Muscle of leg (tissue), 3 donors: ENCODE measurements at regions not wholly inside any gene's neighbourhood (a gene's known extent, or its start where the extent isn't known, plus 50 kb on each side); places are given as distances from the start of the nearest gene placed in this dataset.
A peak's percentile ranks its signal among the peaks of the same experiment; 100 is the strongest.

Experiments used
- DNase-seq: peaks from one replicate; pipeline ENCODE4 v3.0.0; 2013
- H3K27ac ChIP-seq: one replicate; pipeline ENCODE4 v1.5.1; 2013; ENCODE audit warnings: mild to moderate bottlenecking, low read length, control low read depth
- H3K27me3 ChIP-seq: one replicate; pipeline ENCODE4 v1.6.1; 2013; ENCODE audit warnings: low read length; ENCODE audit not compliant: control insufficient read depth, insufficient read depth
- H3K36me3 ChIP-seq: one replicate; pipeline ENCODE4 v1.6.1; 2013; ENCODE audit warnings: low read length; ENCODE audit not compliant: control insufficient read depth, insufficient read depth
- H3K4me1 ChIP-seq: one replicate; pipeline ENCODE4 v1.6.1; 2013; ENCODE audit warnings: low read length; ENCODE audit not compliant: control insufficient read depth, insufficient read depth
- H3K4me3 ChIP-seq: one replicate; pipeline ENCODE4 v1.5.1; 2013; ENCODE audit warnings: low read length, control low read depth
- H3K9me3 ChIP-seq: replicated peaks from 2 replicates; pipeline ENCODE4 v1.6.1; 2013; ENCODE audit warnings: low read depth, low read length; ENCODE audit not compliant: control insufficient read depth
- WGBS: methylation state at CpG from one replicate; pipeline ENCODE4 v1.1.5; 2013; ENCODE audit warnings: missing lambda C conversion rate; ENCODE audit not compliant: insufficient coverage; 5-methylcytosine and 5-hydroxymethylcytosine counted together

DNA sequence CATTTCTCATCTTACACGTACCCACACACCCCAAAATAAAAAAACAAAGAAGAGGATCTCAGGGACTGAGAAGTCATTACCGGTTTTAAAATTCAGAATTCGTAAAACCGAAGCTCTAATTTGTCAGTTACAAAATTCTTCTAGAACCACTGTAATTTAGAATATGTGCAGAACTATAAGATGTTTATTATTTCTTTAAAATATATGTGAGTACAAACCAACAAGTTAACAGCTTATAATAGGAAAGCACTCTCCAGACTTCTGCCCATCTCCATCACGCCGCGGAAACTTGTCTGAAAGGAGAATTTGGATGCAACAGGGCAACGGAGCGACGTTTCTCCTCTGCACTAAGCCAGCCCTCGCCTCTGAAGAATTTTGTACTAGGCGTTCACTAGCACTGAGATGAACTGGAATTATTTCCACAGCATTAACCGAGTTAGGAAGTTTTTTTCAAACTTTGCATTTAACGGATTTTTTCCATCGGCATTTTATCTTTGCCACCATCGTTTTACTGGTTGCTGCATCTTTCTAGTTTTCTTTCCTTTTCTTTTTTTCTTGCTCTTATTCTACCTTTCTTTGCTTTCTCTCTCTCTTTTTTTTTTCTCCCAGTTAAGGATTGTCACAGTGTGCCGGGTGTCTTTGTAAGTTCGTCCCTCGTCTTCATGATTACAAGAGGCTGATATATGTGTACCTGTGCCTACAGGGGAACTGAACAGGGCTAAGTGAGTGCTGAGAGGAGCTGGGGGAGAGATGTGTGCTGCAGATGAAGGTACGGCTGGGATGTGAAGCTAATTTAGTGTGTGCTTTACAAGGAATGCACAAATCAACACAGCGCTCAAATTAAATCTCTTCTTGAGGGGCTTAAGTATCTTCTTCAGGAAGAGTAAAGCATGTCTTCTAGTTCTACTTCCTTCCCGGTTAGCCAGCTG lies 295.9 kb upstream of the NFE2L3 start:
- H3K36me3 ChIP-seq = no peaks in the 10 kb centered on the region
- DNase-seq = peak; percentile 80
- peaks cover 60% of the 10 kb centered on the region for H3K4me1 ChIP-seq
- no peaks in the 10 kb centered on the region for H3K9me3 ChIP-seq
- H3K27me3 ChIP-seq = peaks cover 61% of the 10 kb centered on the region
- H3K4me3 ChIP-seq = peak overlapping the region; percentile 60
- peak overlapping the region; percentile 87 for H3K27ac ChIP-seq
- 29% methylated on average over 6 of the region's 22 CpGs for WGBS

DNA sequence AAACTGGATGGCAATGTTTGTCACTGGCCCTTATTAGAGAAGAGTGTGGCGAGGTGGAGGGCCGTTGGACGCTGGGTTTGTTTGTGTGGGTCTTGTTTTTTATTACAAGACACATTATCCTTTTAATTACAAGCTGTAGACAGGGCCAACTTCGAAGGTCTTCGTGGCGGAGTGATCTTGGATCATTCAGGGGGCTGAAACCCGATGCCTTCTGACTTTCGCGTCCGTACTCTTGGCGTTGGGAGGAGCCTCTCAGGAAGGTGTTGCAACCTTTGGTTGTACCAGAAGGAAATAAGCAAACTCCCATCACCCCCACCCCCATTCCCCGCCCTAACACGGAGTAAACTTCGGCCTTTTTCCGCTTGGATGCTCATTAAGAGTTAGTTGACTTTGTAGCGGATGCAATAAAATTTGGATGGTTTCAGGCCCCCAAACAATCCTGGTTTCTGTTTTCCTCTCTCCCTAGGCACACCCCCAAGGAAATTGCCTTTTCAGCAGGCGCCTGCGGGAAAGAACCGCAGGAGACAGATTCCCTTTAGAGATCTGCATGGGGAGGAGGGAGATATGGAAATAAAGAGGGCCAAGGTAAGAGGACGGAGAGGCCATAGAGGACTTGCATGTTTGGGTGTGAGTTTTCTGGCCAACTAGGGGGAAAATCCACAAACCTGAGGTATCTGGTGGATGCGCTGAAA lies 294.5 kb upstream of the NFE2L3 start:
- DNase-seq = no peak

DNA sequence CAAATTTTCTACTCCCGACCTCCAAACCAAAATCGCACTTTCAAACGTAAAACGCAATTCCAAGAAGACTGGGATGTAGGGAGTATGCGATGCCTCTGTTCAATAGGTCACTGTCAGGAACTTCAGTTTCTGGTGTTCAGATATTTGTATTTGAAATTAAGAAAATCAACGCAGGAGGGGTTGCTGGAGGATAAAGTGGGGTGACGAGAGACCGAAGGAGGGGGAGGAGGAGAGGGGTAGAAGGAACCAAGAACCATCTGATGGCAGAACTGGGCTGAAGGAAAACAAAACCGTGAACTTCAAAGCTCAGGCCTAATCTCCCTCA lies 293.8 kb upstream of the NFE2L3 start:
- Histone ChIP-seq H3K36me3 (no peaks in the 10 kb centered on the region), H3K27me3 (peaks cover 60% of the 10 kb centered on the region), H3K4me1 (peaks cover 52% of the 10 kb centered on the region), H3K9me3 (no peaks in the 10 kb centered on the region), H3K4me3 (peak overlapping the region; percentile 53), H3K27ac (peak overlapping the region; percentile 97)
- WGBS = 45% methylated on average over 5 of the region's 9 CpGs
- DNase-seq = no peak

More for the DNA sequence above, 294.5 kb upstream of the NFE2L3 start:
- WGBS = 21% methylated on average over 13 of the region's 21 CpGs
- Histone ChIP-seq H3K9me3 (no peaks in the 10 kb centered on the region), H3K27ac (peak overlapping the region; percentile 97), H3K4me1 (peaks cover 53% of the 10 kb centered on the region), H3K36me3 (no peaks in the 10 kb centered on the region), H3K27me3 (peaks cover 63% of the 10 kb centered on the region), H3K4me3 (peak overlapping the region; percentile 53)

DNA sequence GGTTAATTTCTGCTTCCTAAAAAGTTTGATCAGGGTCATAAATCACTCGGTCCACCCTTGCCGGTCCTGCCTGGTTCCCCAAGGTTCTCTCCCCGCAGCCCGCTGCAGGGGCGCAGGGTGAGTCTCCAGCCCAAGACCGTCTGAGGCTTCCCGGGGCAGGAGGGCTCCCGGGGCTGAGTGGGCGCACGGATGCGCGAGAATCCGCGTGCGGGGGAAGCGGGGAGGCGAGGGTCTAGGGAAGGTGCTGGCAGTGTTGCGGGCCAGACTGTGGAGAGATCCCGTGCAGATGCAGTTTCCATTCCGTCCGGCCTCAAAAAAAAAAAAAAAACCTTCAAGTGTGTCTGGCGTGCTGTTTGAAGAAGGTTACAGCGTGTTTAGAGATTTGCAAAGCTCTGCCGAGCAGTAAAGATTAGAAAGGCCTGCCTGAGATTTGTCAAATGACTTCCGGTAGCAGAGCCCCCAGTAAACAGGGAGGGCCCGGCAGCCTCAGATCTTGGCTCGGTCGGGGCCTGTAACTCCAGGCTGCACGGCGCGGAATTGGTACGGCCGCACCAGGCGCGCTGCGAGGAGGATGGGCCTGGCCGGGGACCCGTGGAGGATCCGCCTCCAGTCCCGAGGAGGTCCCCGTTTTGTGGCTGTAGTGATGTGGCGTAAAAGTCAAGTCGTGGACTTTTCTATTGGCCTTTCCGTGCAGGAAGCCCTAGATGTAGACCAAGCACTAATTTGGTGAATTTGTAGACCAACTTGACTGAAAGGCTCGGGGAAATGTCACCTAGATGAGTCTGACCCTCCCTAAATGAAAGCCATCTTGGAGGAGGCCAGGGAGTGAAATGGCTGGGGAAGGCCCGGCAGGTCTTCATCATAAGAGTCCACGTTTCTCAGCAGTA lies 293.2 kb upstream of the NFE2L3 start:
- no peaks in the 10 kb centered on the region for H3K9me3 ChIP-seq
- peaks cover 60% of the 10 kb centered on the region for H3K27me3 ChIP-seq
- no peaks in the 10 kb centered on the region for H3K36me3 ChIP-seq
- H3K27ac ChIP-seq = peak overlapping the region; percentile 97
- WGBS = 52% methylated on average over 43 of the region's 47 CpGs
- H3K4me1 ChIP-seq = peaks cover 52% of the 10 kb centered on the region
- H3K4me3 ChIP-seq = peak overlapping the region; percentile 18
- no peak for DNase-seq

DNA sequence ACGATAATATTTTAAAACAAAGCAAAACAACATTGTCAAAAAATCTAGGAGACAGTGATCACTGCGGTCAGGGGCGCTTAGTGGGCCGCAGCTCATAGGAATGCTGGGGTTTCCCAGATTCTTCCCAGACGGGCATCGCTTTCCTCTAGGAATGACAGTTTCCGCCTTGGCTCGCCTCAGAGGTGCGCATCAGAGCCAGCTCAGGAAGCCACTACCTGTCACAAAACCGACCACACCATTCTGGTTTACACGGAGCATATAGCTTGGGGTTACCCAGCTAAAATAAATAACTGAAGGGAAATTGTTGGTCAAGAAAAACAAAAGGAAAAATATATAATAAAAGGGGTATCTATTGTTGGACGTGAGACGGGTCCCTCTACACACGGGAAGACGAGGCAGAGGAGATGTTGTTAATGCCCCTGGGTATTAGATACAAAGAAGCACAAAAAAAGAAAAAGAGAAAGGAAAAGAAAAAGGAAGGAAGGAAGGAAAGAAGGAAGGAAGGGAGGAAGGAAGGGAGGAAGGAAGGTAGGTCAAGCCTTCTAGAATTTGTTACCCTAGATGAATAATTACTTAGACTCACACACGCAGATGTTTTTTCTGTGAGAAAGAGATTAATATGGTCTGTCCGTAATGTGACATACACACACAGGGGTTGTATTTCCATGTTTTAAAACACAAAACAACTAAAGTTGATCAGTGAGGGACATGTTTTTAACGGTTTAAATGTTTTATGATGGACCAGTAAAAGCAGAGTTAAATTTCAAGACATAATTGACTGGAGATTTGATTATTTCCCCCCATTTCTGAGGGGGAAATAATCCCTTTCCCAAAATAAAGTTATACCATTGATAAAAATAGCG lies 292.4 kb upstream of the NFE2L3 start:
- no peak for DNase-seq
- Histone ChIP-seq H3K27me3 (peaks cover 55% of the 10 kb centered on the region), H3K4me1 (peaks cover 44% of the 10 kb centered on the region), H3K9me3 (no peaks in the 10 kb centered on the region), H3K27ac (peak overlapping the region; percentile 97), H3K4me3 (no peak overlapping the region), H3K36me3 (no peaks in the 10 kb centered on the region)
- 69% methylated on average over 13 of the region's 19 CpGs for WGBS

DNA sequence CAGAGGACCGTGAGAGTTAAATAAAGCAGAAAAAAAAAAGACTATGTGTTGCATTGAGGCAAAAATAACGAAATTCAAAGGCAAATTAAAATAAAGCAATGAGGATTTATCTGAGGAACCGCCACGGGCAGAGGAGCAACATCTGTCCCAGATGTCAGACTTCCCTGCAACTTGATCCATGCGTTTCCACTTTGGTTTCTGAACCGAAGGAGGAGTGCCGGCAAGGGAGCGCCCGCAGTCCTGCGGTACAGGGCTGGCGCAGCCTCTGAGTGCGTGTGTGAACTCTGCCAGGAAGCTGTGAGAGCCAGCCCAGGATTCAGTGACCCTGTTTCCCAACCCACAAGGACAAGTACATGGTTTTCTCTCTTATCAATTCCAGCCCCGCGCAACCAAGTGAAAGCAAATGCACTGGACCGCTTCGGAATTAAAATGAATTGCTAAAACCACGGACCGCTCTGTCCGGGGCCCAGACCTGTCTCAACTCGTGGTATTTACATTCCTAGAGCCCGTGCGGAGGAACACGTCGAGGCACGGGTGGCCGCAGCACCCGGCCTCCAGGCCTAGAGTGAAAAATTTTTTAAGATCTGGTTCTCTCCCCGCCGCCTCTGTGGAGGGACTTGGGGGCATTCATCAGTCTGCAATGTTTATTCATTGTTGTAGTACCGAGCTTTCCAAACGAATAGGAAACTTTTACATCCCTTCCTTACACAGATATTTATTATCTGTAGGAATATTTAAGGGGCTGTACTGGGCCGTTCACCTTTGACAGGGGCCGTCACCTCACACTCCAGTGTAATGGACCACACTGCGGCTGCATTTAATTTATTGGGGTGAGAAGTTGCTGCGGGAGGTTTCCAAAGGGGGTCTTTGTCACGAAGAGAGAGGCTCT lies 291.5 kb upstream of the NFE2L3 start:
- peak; percentile 60 for DNase-seq
- Histone ChIP-seq H3K27me3 (peaks cover 51% of the 10 kb centered on the region), H3K4me3 (peak overlapping the region; percentile 16), H3K4me1 (peaks cover 44% of the 10 kb centered on the region), H3K9me3 (no peaks in the 10 kb centered on the region), H3K36me3 (no peaks in the 10 kb centered on the region), H3K27ac (peak overlapping the region; percentile 86)
- 20% methylated on average over 20 of the region's 36 CpGs for WGBS

DNA sequence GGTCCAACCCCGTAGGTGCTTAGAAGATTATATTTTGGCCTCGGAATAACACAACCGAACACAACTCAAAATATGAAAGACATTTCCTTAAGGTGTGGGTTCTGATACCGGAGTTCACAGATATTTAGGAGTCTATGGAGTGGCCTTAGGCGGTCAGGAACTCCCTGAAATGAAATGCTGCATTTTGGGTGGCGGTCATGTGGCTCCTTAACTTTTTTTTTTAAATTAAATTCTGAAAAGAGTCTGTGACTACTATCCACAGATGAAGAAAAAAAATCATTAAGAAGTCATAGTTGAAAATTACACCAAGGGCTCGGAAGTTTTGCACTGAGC lies 290.9 kb upstream of the NFE2L3 start:
- peak overlapping the region; percentile 86 for H3K27ac ChIP-seq
- H3K4me3 ChIP-seq = no peak overlapping the region
- no CpG with 5 or more reads among the region's 7 CpGs for WGBS
- DNase-seq = no peak
- H3K4me1 ChIP-seq = peaks cover 44% of the 10 kb centered on the region
- no peaks in the 10 kb centered on the region for H3K36me3 ChIP-seq
- no peaks in the 10 kb centered on the region for H3K9me3 ChIP-seq
- H3K27me3 ChIP-seq = peaks cover 50% of the 10 kb centered on the region

DNA sequence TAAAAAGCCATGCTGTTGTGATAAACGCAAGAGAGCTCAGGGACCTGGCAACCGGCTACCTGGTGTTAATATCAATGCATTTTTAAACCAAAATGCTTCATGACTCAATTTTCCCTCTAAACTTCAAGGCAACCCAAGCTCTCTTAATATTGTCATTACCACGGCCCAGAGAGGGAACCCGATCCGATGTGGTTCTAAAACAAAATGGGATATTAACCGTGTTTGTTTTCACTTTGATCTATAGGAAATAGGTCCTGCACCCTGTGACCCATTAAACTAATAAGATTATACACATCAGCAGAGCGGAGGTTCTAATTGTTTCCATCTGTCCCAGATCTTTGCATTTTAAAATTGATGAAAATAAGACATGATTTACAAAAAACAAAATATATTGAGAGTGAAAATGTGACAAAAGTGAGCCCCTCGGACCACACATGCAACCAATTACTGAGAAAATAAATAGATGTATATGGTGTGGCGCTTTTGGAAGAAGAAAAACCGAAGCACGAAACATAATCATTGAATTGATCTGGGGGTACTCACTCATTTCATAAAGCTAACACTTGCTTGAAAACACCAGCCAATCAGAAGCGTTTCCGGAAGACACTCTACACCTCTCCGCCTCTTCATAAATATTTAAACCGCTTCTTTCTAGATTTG lies 290.3 kb upstream of the NFE2L3 start:
- Histone ChIP-seq H3K9me3 (no peaks in the 10 kb centered on the region), H3K27me3 (peaks cover 48% of the 10 kb centered on the region), H3K36me3 (no peaks in the 10 kb centered on the region), H3K27ac (peak overlapping the region; percentile 86), H3K4me3 (peak overlapping the region; percentile 30), H3K4me1 (peaks cover 41% of the 10 kb centered on the region)
- 0% methylated on average over 3 of the region's 15 CpGs for WGBS
- DNase-seq = no peak
